ENCODE measurements at regions not wholly inside any gene's neighbourhood (a gene's known extent, or its start where the extent isn't known, plus 50 kb on each side); places are given as distances from the start of the nearest gene placed in this dataset.

DNA sequence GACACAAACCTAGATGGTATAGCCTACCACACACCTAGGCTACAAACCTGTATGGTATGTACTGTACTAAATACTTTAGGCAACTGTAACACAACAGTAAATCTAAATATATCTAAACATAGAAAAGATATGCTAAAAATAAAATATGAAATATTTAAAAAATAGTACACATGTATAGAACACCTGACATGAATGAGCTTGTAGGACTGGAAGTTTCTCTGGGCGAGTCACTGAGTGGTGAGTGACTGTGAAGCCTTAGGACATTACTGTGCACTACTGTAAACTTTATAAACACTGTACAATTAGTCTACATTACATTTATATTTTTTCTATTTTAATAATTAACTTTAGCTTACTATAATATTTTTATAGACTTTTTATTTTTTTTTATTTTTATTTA is 1301.3 kb downstream of the FAM181B start:
- no peak overlapping the region for H3K4me2 ChIP-seq (ENCODE audit: low read length)
- no peaks in the 10 kb centered on the region for H3K9me3 ChIP-seq (ENCODE audit: low read length)
- POLR2A ChIA-PET = interaction anchor here (1.2 kb wide), 1 partner anchor 12 kb away, joined by 3 read pairs; no protein-coding TSS in a partner anchor
- H4K20me1 ChIP-seq (ENCODE audit: insufficient read depth, low read length) = no peaks in the 10 kb centered on the region
- no peak for DNase-seq (ENCODE audit: low spot score)
- no TSS peak for BruUV-seq (replicated peaks)
- no peaks in the 10 kb centered on the region for H3K36me3 ChIP-seq (ENCODE audit: insufficient read depth, low read length)
- H3K4me1 ChIP-seq (ENCODE audit: insufficient read depth, low read length, poor library complexity, severe bottlenecking) = no peaks in the 10 kb centered on the region
- H3K27ac ChIP-seq (ENCODE audit: low read depth, low read length, poor library complexity, severe bottlenecking) = no peak overlapping the region
- no peak overlapping the region for H2AFZ ChIP-seq (ENCODE audit: low read length)
- H3K79me2 ChIP-seq (ENCODE audit: insufficient read depth, low read depth, low read length) = no peaks in the 10 kb centered on the region
- no peaks in the 10 kb centered on the region for H3K9me2 ChIP-seq (ENCODE audit: insufficient read depth, low read length)
- H3K4me3 ChIP-seq (ENCODE audit: low read depth, low read length, poor library complexity, severe bottlenecking) = no peak overlapping the region
- CTCF ChIA-PET (ENCODE audit: unreplicated experiment) = no interaction called here
- intact Hi-C loops (cut with micrococcal nuclease; ENCODE audit: unreplicated experiment) = no loop called here
- TF ChIP-seq EZH2phosphoT487 (IDR thresholded peaks at IDR 0.05; ENCODE audit: borderline replicate concordance, low read depth, low read length) = no peak
- TF ChIP-seq, protein P1, sequence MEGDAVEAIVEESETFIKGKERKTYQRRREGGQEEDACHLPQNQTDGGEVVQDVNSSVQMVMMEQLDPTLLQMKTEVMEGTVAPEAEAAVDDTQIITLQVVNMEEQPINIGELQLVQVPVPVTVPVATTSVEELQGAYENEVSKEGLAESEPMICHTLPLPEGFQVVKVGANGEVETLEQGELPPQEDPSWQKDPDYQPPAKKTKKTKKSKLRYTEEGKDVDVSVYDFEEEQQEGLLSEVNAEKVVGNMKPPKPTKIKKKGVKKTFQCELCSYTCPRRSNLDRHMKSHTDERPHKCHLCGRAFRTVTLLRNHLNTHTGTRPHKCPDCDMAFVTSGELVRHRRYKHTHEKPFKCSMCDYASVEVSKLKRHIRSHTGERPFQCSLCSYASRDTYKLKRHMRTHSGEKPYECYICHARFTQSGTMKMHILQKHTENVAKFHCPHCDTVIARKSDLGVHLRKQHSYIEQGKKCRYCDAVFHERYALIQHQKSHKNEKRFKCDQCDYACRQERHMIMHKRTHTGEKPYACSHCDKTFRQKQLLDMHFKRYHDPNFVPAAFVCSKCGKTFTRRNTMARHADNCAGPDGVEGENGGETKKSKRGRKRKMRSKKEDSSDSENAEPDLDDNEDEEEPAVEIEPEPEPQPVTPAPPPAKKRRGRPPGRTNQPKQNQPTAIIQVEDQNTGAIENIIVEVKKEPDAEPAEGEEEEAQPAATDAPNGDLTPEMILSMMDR (conservative IDR thresholded peaks at IDR 0.05; ENCODE audit: low read length) = no peak

DNA sequence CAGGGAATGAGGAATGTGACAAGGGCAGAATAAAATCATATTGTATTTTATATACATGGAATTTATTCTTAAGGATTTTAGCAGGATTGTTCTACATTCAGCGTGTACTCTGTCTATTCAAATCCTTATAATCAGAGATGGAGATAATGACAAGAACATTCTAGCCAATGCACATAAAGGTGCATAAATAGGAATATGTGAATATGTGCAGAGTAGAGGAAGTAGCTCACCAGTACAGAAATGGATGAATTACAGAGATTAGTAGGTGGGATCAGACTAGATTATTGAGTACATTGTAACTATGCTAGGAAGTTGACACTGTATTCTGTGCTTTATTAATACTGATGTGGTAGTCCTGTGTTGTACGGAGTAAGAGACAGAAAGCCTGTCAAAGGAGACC is 1308.8 kb downstream of the FAM181B start:
- TF ChIP-seq EZH2phosphoT487 (IDR thresholded peaks at IDR 0.05; ENCODE audit: borderline replicate concordance, low read depth, low read length) = no peak
- TF ChIP-seq, protein P1 (conservative IDR thresholded peaks at IDR 0.05; ENCODE audit: low read length) = no peak
- Histone ChIP-seq H4K20me1 (ENCODE audit: insufficient read depth, low read length) (no peaks in the 10 kb centered on the region), H3K36me3 (ENCODE audit: insufficient read depth, low read length) (no peaks in the 10 kb centered on the region), H3K4me2 (ENCODE audit: low read length) (no peak overlapping the region), H3K4me3 (ENCODE audit: low read depth, low read length, poor library complexity, severe bottlenecking) (no peak overlapping the region), H3K79me2 (ENCODE audit: insufficient read depth, low read depth, low read length) (no peaks in the 10 kb centered on the region), H2AFZ (ENCODE audit: low read length) (no peak overlapping the region), H3K9me2 (ENCODE audit: insufficient read depth, low read length) (no peaks in the 10 kb centered on the region), H3K9me3 (ENCODE audit: low read length) (no peaks in the 10 kb centered on the region), H3K4me1 (ENCODE audit: insufficient read depth, low read length, poor library complexity, severe bottlenecking) (no peaks in the 10 kb centered on the region), H3K27ac (ENCODE audit: low read depth, low read length, poor library complexity, severe bottlenecking) (no peak overlapping the region)
- ChIA-PET CTCF (ENCODE audit: unreplicated experiment) (no interaction called here), POLR2A (no interaction called here)
- intact Hi-C loops (cut with micrococcal nuclease; ENCODE audit: unreplicated experiment) = no loop called here
- DNase-seq (ENCODE audit: low spot score) = no peak
- no TSS peak for BruUV-seq (replicated peaks)

DNA sequence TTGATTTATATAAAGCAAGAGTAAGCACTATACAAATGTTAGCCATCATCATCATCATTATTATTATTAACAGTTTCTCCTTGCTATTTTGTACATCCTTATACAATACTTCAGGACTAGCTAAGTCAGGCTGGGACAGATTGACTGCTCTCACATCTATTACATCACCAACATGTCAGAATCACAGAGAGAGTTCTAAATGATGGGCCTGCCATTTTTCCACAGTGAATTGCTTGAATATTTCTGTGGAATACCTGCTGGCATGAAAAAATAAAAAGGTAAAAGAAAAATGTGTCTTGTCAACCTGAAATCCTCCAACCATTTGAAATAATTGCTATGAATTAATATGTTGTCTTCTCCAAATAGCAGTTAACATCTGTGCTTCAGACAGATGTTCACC is 1311.3 kb downstream of the FAM181B start:
- ChIA-PET POLR2A (interaction anchor here (0.7 kb wide), 1 partner anchor 19 kb away, joined by 3 read pairs; no protein-coding TSS in a partner anchor), CTCF (ENCODE audit: unreplicated experiment) (no interaction called here)
- Histone ChIP-seq H3K9me2 (ENCODE audit: insufficient read depth, low read length) (no peaks in the 10 kb centered on the region), H3K9me3 (ENCODE audit: low read length) (no peaks in the 10 kb centered on the region), H3K79me2 (ENCODE audit: insufficient read depth, low read depth, low read length) (no peaks in the 10 kb centered on the region), H3K4me2 (ENCODE audit: low read length) (no peak overlapping the region), H3K4me1 (ENCODE audit: insufficient read depth, low read length, poor library complexity, severe bottlenecking) (no peaks in the 10 kb centered on the region), H3K27ac (ENCODE audit: low read depth, low read length, poor library complexity, severe bottlenecking) (no peak overlapping the region), H3K4me3 (ENCODE audit: low read depth, low read length, poor library complexity, severe bottlenecking) (no peak overlapping the region), H2AFZ (ENCODE audit: low read length) (no peak overlapping the region), H3K36me3 (ENCODE audit: insufficient read depth, low read length) (no peaks in the 10 kb centered on the region), H4K20me1 (ENCODE audit: insufficient read depth, low read length) (no peaks in the 10 kb centered on the region)
- intact Hi-C loops (cut with micrococcal nuclease; ENCODE audit: unreplicated experiment) = no loop called here
- BruUV-seq (replicated peaks) = no TSS peak
- TF ChIP-seq, protein P1 (conservative IDR thresholded peaks at IDR 0.05; ENCODE audit: low read length) = no peak
- DNase-seq (ENCODE audit: low spot score) = no peak
